ENCODE measurements at regions not wholly inside any gene's neighbourhood (a gene's known extent, or its start where the extent isn't known, plus 50 kb on each side); places are given as distances from the start of the nearest gene placed in this dataset.
A peak's percentile ranks its signal among the peaks of the same experiment; 100 is the strongest.
"Not testable (repeated sequence)": the region's sequence is repeated elsewhere in the genome, so short reads cannot be mapped to it uniquely, and the experiment has no call there.

- no peak overlapping the region for H3K4me2 ChIP-seq (ENCODE audit: insufficient read depth, insufficient read length, low read length)
- H4K8ac ChIP-seq (replicated peaks; ENCODE audit: insufficient read length, low read depth, low read length) = no peak overlapping the region
- Mint-ChIP-seq H3K27ac (no peak overlapping the region), H3K9me3 (peaks cover 3 to 14% of the 10 kb centered on the region in 2 experiments; a peak in 4 of 5 replicates), H3K4me1 (peaks cover 20 to 21% of the 10 kb centered on the region in 2 experiments), H3K27me3 (ENCODE audit: low read depth) (peaks cover 15% of the 10 kb centered on the region), H3K4me3 (no peak overlapping the region), H3K36me3 (ENCODE audit: insufficient read depth in 1 of 3, low read depth in 3 of 3) (no peaks in the 10 kb centered on the region)
- no peak overlapping the region for H3K23ac ChIP-seq (ENCODE audit: insufficient read length, low read depth, low read length)
- no peaks in the 10 kb centered on the region for H3K9me3 ChIP-seq (ENCODE audit: control insufficient read depth, low read depth, low read length)
- H4K91ac ChIP-seq (ENCODE audit: insufficient read length, low read depth, low read length) = no peak overlapping the region
- no peak for DNase-seq
- H3K23me2 ChIP-seq (ENCODE audit: insufficient read length, low read depth, low read length, poor library complexity, severe bottlenecking) = no peaks in the 10 kb centered on the region
- H2BK12ac ChIP-seq (ENCODE audit: insufficient read length, low read depth, low read length) = no peak overlapping the region
- no peak overlapping the region for H2AK5ac ChIP-seq (ENCODE audit: insufficient read length, low read length)
- H4K5ac ChIP-seq (ENCODE audit: insufficient read length, low read depth, low read length) = no peak overlapping the region
- H3K79me1 ChIP-seq (ENCODE audit: insufficient read depth, low read depth, low read length, poor library complexity, severe bottlenecking) = no peaks in the 10 kb centered on the region
- H3K56ac ChIP-seq (ENCODE audit: insufficient read length, low read depth, low read length) = no peak overlapping the region
- H3K18ac ChIP-seq (ENCODE audit: insufficient read length, low read depth, low read length) = no peak overlapping the region
- H3K4ac ChIP-seq (ENCODE audit: low read depth, low read length) = no peak overlapping the region
- H2BK20ac ChIP-seq (ENCODE audit: low read depth, low read length, poor library complexity, severe bottlenecking) = no peak overlapping the region
- no peaks in the 10 kb centered on the region for H4K20me1 ChIP-seq (ENCODE audit: control insufficient read depth, insufficient read depth, insufficient read length)
- WGBS (ENCODE audit: extremely low coverage, insufficient read length, low lambda C conversion rate) = no CpG with 5 or more reads among the region's 4 CpGs
- no peak overlapping the region for H2AFZ ChIP-seq (ENCODE audit: low read length)
- H3K4me1 ChIP-seq (ENCODE audit: insufficient read depth, low read length) = no peaks in the 10 kb centered on the region
- no peak overlapping the region for H3K9ac ChIP-seq (ENCODE audit: extremely low read depth, insufficient read length, low read length)
- H2BK5ac ChIP-seq (ENCODE audit: insufficient read length, low read length) = no peak overlapping the region
- no peak for TF ChIP-seq CTCF (conservative IDR thresholded peaks at IDR 0.05)
- no peaks in the 10 kb centered on the region for H3K79me2 ChIP-seq (ENCODE audit: insufficient read depth, low read length)
- H2BK15ac ChIP-seq (ENCODE audit: low read depth, low read length) = no peak overlapping the region
- H3T11ph ChIP-seq (ENCODE audit: low read length) = no peak overlapping the region
- H3K27ac ChIP-seq (ENCODE audit: insufficient read length, low read depth, low read length) = no peak overlapping the region
- no peak overlapping the region for H2BK120ac ChIP-seq (ENCODE audit: low read depth, low read length, poor library complexity, severe bottlenecking)
- no peaks in the 10 kb centered on the region for H3K27me3 ChIP-seq (ENCODE audit: insufficient read depth, low read length)
- 0 out of 2 replicates have a peak overlapping the region, but pooled peaks have one; percentile 13 for H3K14ac ChIP-seq (ENCODE audit: insufficient read depth, low read length)
These were observed 68.2 kb upstream of the SSTR4 start for GRCh38 chr20:22966787-22967464.

DNA sequence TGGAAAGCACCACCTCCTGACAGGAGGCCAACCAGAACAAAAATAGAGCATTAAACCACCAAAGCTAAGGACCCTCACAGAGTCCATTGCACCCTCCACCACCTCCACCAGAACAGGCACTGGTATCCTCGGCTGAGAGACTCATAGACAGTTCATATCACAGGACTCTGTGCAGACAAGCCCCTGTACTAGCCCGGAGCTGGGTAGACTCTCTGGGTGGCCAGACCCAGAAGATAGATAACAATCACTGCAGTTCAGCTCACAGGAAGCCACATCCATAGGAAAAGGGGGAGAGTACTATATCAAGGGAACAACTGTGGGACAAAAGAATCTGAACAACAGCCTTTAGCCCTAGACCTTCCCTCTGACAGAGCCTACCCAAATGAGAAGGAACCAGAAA lies 67.4 kb upstream of the SSTR4 start:
- no CpG with 5 or more reads among the region's 2 CpGs for WGBS (ENCODE audit: extremely low coverage, insufficient read length, low lambda C conversion rate)
- not testable (repeated sequence) for H3K4ac ChIP-seq (ENCODE audit: low read depth, low read length); H3K9ac ChIP-seq (ENCODE audit: extremely low read depth, insufficient read length, low read length); H3K14ac ChIP-seq (ENCODE audit: insufficient read depth, low read length); H3K79me1 ChIP-seq (ENCODE audit: insufficient read depth, low read depth, low read length, poor library complexity, severe bottlenecking); H3K27ac Mint-ChIP-seq; H2BK5ac ChIP-seq (ENCODE audit: insufficient read length, low read length); H3K36me3 Mint-ChIP-seq (ENCODE audit: insufficient read depth in 1 of 3, low read depth in 3 of 3); H2BK15ac ChIP-seq (ENCODE audit: low read depth, low read length); H3K79me2 ChIP-seq (ENCODE audit: insufficient read depth, low read length); H2BK12ac ChIP-seq (ENCODE audit: insufficient read length, low read depth, low read length); H3K27ac ChIP-seq (ENCODE audit: insufficient read length, low read depth, low read length); H3K9me3 ChIP-seq (ENCODE audit: control insufficient read depth, low read depth, low read length); H4K5ac ChIP-seq (ENCODE audit: insufficient read length, low read depth, low read length); H3K23ac ChIP-seq (ENCODE audit: insufficient read length, low read depth, low read length); DNase-seq; H3K18ac ChIP-seq (ENCODE audit: insufficient read length, low read depth, low read length); H4K91ac ChIP-seq (ENCODE audit: insufficient read length, low read depth, low read length); H2BK120ac ChIP-seq (ENCODE audit: low read depth, low read length, poor library complexity, severe bottlenecking); H2AFZ ChIP-seq (ENCODE audit: low read length); H4K8ac ChIP-seq (replicated peaks; ENCODE audit: insufficient read length, low read depth, low read length); H4K20me1 ChIP-seq (ENCODE audit: control insufficient read depth, insufficient read depth, insufficient read length); H2BK20ac ChIP-seq (ENCODE audit: low read depth, low read length, poor library complexity, severe bottlenecking); H3K4me3 Mint-ChIP-seq; H3T11ph ChIP-seq (ENCODE audit: low read length); H3K23me2 ChIP-seq (ENCODE audit: insufficient read length, low read depth, low read length, poor library complexity, severe bottlenecking); H3K4me2 ChIP-seq (ENCODE audit: insufficient read depth, insufficient read length, low read length); H3K27me3 ChIP-seq (ENCODE audit: insufficient read depth, low read length); H2AK5ac ChIP-seq (ENCODE audit: insufficient read length, low read length); H3K56ac ChIP-seq (ENCODE audit: insufficient read length, low read depth, low read length); H3K4me1 ChIP-seq (ENCODE audit: insufficient read depth, low read length)
- Mint-ChIP-seq H3K9me3 (peaks cover 3 to 14% of the 10 kb centered on the region in 2 experiments; a peak in 4 of 5 replicates), H3K4me1 (peaks cover 20 to 21% of the 10 kb centered on the region in 2 experiments), H3K27me3 (ENCODE audit: low read depth) (peaks cover 16% of the 10 kb centered on the region)
